KG1 (cell line): ENCODE measurements at regions not wholly inside any gene's neighbourhood (a gene's known extent, or its start where the extent isn't known, plus 50 kb on each side); places are given as distances from the start of the nearest gene placed in this dataset.
"Not testable (repeated sequence)": the region's sequence is repeated elsewhere in the genome, so short reads cannot be mapped to it uniquely, and the experiment has no call there.

Source experiments
- DNase-seq: peaks from one replicate; lab custom pipeline; 2025; lab: John Stamatoyannopoulos, UW

GRCh38 chr13:58376775-58377174 is 745.2 kb downstream of the PCDH17 start:
- no peak for DNase-seq

DNA sequence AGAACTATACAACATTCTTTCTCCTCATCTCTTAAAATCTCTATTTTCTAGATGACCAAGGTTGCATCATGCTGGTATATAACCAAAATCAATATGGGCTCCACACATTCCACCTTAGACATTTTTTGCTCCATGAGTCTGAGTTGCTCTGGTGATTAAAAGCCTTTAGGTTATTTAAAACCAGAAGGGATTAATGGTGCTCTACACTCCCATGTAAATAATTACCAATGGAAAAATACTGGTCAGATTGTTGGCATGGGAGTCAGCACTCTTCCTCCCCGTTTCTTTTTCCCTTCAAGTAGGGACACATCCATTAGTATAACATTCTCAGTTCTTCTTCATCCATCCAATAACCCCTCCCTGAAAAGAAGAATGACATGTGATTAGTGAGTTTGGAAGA is 747.7 kb downstream of the PCDH17 start:
- DNase-seq, result no peak

DNA sequence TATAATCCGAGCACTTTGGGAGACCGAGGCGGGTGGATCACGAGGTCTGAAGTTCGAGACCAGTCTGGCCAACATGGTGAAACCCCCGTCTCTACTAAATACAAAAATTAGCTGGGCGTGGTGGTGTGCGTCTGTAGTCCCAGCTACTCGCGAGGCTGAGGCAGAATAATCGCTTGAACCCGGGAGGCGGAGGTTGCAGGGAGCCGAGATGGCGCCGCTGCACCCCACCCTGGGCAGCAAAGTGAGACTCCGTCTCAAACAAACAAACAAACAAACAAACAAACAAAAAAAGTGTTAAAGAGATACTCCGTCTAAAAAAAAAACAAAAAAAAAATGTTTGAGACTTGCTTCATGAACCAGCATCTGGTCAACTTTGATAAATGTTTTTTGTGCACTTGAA is 753.8 kb downstream of the PCDH17 start:
- DNase-seq, result not testable (repeated sequence)

DNA sequence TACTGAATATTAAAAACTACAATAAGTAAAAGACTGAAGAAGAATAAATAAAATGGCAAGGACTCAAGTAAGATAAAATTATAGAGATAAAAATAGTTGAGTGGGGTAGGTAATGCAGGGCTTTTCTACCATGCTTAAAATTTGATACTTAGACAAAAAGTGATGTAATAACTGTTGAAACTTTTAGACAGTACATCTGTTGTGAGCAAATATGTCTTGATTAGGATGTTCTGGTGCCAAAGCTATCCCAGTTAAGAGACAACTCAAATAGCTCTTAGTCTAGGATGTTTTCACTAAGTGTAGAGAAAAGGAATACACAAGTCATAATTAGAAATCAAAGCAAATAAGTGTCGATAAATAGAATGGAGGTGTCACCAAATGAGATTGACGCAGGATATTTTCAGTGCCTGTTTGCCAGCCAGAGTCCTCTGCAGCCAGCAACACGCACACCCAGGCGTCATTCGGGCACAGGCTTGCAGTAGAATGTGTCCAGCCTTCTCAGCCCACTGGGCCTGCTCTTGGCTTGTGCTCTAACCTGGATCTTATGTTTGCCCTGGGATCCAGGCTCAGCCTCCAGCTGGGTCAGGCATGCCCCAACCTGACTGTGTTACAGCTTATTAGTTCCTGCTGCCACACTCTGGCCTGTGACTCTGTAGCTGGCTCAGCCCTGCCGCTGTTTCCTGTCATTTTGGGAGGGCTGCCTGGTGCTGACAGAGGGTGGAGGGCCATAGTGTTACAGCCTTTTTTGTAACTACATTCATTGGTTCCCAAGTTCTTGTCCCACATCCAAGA is 766.2 kb downstream of the PCDH17 start:
- no peak for DNase-seq

DNA sequence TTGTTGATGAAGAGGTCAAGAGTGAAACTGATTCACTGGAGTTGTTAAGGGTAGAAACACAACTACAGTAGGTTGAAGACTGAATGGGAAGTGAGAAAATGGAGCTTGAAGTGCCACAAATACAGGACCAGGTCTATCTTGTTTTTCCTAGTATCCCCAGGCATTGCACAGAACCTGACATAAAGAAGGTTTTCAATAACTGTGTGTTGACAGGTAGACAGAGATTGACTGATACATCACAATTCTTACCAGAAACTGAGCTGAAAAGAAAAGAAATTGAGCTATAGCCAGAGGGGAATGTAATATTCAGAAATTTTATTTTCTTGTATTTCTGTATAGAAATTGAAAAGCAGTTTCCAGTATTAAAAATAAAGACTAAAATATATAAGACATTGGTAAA is 767.7 kb downstream of the PCDH17 start:
- no peak for DNase-seq

DNA sequence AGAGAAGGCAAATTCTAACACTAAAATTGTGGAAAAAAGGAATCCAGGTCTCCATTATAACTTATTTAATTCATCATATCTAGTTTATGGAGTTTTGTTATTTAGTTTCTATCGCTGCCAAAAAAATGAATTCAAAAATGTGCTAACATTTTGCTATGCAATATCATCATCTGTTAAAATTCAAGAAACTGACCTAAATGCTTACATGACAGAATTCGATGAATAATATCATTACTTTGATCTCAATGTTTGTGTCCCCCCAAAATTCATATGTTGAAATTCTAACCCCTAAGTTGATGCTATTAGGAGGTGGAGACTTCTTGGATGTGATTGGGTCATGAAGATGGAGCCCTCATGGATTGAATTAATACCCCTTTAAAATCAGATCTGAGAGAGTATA is 775.0 kb downstream of the PCDH17 start:
- DNase-seq, result no peak

DNA sequence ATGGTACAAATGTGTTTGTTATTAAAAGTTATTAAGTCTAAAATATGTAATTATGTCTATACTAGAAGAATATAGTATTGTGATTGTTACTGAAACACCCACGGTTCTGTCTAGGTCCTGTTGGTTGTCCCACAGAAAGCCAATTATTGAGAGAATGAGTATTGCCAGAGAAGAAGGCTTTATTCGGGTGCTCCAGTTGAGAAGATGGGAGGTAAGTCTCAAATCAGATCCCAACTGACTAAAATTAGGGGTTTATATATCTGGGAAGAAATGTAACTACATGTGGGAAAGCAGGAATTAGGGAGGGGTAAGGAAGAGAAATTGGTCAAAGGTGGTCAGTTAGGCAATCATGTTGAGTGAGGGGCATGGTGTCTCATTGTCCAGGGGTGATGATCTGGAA is 798.4 kb downstream of the PCDH17 start:
- no peak for DNase-seq

- no peak for DNase-seq
These were observed 803.4 kb downstream of the PCDH17 start for GRCh38 chr13:58434943-58435342.

DNA sequence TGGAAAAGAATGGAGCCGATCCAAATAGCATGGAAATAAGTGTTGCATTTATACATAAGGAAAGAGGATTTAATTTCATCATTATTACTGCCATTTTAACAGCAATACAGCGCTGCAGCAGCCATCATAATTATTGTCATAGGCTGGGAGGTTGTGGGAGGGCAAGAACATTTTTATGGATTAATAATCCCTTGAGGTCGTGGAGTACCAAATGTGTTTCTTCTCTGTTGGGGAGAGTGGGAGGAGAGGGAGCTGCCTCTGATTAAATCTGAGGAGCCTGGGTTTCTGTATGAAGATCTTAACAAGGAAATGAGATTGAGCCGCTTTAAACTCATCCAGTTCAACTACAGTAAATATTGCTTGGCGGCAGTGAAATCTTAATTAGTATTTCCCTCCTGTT is 805.9 kb downstream of the PCDH17 start:
- no peak for DNase-seq

GRCh38 chr13:58446979-58447378 is 815.4 kb downstream of the PCDH17 start:
- DNase-seq, result no peak

DNA sequence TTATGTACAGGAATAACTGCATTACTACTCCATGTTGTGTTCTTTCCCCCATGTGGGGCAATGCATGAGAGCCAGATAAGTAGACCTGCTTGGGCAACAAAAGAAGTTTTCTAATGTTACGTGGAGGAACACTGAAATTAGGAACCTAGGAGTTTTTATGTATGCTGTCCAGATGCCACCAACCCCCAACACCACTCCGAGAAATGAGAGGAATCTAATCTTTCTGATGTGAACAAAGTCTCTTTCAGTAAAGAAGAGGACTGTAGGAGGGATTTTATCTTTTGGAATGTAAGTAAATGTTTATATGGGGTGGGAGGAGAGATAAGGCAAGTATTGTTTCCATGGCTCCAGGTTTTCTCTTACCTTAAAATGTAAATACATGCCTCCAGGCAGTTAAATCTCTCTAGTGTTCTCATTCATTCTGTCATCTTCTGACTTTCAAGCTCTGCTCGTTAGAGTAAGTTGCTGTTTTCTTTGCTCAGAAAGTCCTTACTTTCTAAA is 820.6 kb downstream of the PCDH17 start:
- DNase-seq, result no peak

DNA sequence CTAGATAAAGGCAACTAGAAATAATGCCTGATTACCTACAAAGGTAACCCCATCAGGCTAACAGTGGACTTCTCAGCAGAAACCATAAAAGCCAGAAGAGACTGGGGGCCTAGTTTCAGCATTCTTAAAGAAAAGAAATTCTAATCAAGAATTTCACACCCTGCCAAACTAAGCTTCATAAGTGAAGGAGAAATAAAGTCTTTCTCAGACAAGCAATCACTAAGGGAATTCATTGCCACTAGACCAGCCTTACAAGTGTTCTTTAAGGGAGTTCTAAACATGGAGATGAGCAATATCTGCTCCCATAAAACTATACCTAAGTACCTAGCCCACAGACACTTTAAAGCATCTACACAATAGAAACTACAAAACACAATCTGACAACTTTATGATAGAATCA is 823.5 kb downstream of the PCDH17 start:
- no peak for DNase-seq

- no peak for DNase-seq
These were observed 829.7 kb downstream of the PCDH17 start for GRCh38 chr13:58461217-58461616.

GRCh38 chr13:58463841-58464240 is 832.3 kb downstream of the PCDH17 start:
- DNase-seq, result no peak

- no peak for DNase-seq
These were observed 835.6 kb downstream of the PCDH17 start for GRCh38 chr13:58467176-58467575.

DNA sequence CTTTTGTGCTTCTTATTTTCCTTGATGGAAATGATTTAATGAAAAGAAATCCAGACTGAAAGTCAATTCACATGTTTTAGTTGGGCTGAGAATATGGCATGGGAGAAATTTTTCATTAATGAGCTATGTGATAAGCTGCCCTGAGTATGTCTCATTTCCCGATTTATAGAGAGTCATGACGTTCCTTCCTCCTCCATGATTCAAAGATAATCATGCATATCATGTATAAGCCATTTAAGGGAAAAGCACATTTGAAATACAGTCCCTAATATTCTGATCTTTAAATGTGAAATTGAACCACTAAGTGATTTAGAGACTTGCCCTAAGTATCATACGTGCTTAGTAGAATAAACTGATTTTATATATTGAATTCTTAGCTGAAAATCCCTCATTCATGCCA is 840.9 kb downstream of the PCDH17 start:
- no peak for DNase-seq

- DNase-seq, result no peak
These were observed 843.0 kb downstream of the PCDH17 start for GRCh38 chr13:58474581-58474980.

- no peak for DNase-seq
These were observed 844.8 kb downstream of the PCDH17 start for GRCh38 chr13:58476206-58476918.

DNA sequence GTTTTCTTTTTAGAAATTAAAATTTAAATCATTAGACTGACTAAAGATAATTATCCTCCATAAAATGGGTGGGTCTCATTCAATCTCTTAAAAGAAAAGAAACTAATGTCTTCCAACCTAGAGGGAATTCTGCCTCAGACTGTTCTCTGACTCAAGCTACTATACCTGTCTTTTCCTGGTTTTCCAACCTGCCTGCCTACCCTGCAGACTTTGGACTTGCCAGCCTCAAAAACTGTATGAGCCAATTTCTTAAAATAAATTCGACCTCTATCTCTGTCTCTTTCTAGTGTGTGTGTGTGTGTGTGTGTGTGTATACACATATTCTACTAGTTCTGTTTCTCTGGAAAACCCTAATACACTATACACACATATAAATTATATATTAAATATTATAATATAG is 847.3 kb downstream of the PCDH17 start:
- DNase-seq, result no peak

DNA sequence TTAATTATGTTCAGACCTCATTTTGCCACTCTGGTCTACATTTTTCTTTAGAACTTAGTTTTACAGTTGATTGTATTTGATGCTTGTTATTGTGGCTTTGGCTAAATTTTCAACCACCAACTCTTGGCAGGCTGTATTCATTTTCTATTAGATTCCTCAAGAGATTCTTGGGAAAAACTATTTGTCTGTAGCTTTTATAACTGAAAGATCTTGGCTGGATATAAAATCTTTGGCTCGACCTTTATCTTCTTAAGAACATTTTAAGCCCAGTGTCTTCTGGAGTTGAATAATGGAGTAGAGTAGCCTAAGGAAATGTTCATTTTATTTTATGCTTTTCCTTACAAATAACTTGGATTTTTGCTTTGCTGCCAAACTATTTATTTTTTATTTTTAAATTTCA is 848.5 kb downstream of the PCDH17 start:
- no peak for DNase-seq

DNA sequence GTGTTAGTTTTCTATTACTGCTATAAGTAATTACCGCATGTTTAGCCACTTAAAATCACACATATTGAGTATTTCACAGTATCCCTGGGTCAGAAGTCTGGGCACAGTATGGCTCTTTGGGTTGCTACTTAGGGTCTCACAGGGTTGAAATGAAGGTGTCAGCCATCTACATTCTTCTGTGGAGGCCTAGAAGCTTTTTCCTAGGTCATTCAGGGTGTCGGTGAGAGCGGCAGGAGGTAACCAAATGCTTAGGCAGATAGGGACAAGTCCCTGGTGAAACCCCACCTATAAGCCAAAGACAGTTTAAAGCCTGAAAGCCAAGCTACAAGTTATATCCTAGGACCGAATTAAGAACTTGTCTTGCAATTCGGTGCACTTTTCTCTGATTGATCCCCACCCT is 856.7 kb downstream of the PCDH17 start:
- no peak for DNase-seq

GRCh38 chr13:58495668-58496067 is 864.1 kb downstream of the PCDH17 start:
- no peak for DNase-seq

- no peak for DNase-seq
These were observed 869.4 kb downstream of the PCDH17 start for GRCh38 chr13:58500938-58501337.
